ENCODE measurements at regions not wholly inside any gene's neighbourhood (a gene's known extent, or its start where the extent isn't known, plus 50 kb on each side); places are given as distances from the start of the nearest gene placed in this dataset.

DNA sequence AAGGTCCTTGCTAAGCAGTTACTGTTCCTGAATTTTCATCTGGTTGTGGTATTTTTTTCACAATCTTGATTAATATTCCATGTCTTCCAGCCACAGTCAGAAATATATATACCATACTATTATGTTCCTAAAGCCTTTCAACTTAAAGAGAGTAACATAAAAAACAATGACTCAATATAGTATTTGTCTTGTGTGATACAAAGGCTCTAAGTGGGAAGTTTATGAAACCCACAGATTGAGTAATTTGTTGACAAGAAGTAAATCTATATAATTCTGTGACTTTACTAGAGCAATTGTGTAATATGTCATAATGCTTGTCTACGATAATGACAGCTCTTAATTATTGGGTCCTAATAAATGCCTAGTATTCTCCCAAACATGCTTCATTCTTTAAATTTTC is 509.4 kb downstream of the ISL1 start:
- TF ChIP-seq, protein P1, sequence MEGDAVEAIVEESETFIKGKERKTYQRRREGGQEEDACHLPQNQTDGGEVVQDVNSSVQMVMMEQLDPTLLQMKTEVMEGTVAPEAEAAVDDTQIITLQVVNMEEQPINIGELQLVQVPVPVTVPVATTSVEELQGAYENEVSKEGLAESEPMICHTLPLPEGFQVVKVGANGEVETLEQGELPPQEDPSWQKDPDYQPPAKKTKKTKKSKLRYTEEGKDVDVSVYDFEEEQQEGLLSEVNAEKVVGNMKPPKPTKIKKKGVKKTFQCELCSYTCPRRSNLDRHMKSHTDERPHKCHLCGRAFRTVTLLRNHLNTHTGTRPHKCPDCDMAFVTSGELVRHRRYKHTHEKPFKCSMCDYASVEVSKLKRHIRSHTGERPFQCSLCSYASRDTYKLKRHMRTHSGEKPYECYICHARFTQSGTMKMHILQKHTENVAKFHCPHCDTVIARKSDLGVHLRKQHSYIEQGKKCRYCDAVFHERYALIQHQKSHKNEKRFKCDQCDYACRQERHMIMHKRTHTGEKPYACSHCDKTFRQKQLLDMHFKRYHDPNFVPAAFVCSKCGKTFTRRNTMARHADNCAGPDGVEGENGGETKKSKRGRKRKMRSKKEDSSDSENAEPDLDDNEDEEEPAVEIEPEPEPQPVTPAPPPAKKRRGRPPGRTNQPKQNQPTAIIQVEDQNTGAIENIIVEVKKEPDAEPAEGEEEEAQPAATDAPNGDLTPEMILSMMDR (conservative IDR thresholded peaks at IDR 0.05; ENCODE audit: low read length), result no peak
- no peak for TF ChIP-seq EZH2phosphoT487 (IDR thresholded peaks at IDR 0.05; ENCODE audit: borderline replicate concordance)
